GM12891 (cell line): ENCODE measurements at regions not wholly inside any gene's neighbourhood (a gene's known extent, or its start where the extent isn't known, plus 50 kb on each side); places are given as distances from the start of the nearest gene placed in this dataset.

Experiments used
- PAX5 ChIP-seq: IDR thresholded peaks from 2 replicates; pipeline ENCODE4 v1.6.1; 2011; ENCODE audit warnings: low read length, moderate library complexity, mild to moderate bottlenecking; ENCODE audit not compliant: insufficient read depth, severe bottlenecking
- POLR2A ChIP-seq: IDR thresholded peaks from 2 replicates; pipeline ENCODE4 v1.6.1; 2011; ENCODE audit warnings: low read depth, low read length, control low read depth
- POLR2AphosphoS5 ChIP-seq: IDR thresholded peaks from 2 replicates; pipeline ENCODE4 v1.6.1; 2011; ENCODE audit warnings: low read depth, low read length, control low read depth
- POU2F2 ChIP-seq: IDR thresholded peaks from 2 replicates; pipeline ENCODE4 v1.6.1; 2011; ENCODE audit warnings: low read depth, mild to moderate bottlenecking, control low read depth, low read length, moderate library complexity
- SPI1 ChIP-seq: IDR thresholded peaks from 2 replicates; pipeline ENCODE4 v1.6.1; 2011; ENCODE audit warnings: low read depth, low read length, control low read depth
- TAF1 ChIP-seq: IDR thresholded peaks from 2 replicates; pipeline ENCODE4 v1.6.1; 2011; ENCODE audit warnings: low read depth, low read length, control low read depth

DNA sequence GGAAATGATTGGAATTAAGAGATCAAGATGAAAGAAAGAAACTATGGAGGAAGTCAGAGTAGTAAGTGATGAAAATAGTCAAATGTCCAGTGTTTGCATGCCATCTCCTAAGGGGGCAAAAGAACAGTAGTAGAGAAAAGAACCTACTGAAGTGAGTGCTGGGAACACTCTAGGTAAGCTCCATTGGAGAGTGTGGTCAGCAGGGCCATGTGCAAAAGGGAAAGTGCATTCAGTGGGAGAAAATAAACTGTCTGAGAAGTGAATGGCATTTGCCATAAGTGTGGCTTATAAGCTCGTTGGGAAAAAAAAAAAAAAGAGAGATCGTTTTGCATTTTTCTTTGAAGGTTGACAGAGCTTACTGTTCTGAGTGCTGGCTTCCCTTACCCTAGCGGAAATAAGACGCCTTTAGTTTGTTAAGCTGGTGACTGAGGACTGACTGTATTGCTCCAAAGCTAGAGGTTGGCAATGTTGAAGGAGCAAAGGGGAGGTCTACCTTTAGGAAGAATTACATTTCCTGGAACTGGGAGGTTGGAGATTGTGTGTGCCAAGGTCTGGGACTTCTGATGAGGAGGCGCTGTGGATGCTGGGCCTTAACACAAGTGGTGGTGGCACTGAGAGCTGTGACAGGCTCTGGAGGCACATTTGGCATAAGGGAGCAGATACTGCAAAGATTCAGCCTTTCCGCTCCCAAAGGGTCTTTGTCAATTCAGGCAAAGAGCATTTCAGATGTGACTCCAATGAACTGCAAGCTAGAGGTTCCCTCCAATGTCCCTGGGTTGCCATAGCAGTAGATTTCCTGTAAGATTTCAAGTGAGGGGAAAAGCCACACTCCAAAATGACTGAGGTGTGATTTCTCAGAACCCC is 287.8 kb upstream of the SATB1 start:
- TF ChIP-seq POLR2A: no peak
- no peak for TF ChIP-seq POLR2AphosphoS5
- TF ChIP-seq TAF1: no peak
- TF ChIP-seq POU2F2: no peak
- no peak for TF ChIP-seq SPI1
- TF ChIP-seq PAX5: no peak
